ENCODE measurements at regions not wholly inside any gene's neighbourhood (a gene's known extent, or its start where the extent isn't known, plus 50 kb on each side); places are given as distances from the start of the nearest gene placed in this dataset.
"Not testable (repeated sequence)": the region's sequence is repeated elsewhere in the genome, so short reads cannot be mapped to it uniquely, and the experiment has no call there.

GRCh38 chr2:38145236-38145635 is 69.3 kb upstream of the CYP1B1 start:
- H3K4me3 ChIP-seq (ENCODE audit: low read depth, low read length), result no peak overlapping the region
- TF ChIP-seq CTCF (IDR thresholded peaks at IDR 0.05; ENCODE audit: low read depth, low read length), result no peak
- in situ Hi-C loops (cut with HindIII; ENCODE audit: low sequenced_read_pairs), result no loop called here
- no peak for DNase-seq (ENCODE audit: low read depth, low spot score)

GRCh38 chr2:38142627-38143026 is 66.7 kb upstream of the CYP1B1 start:
- TF ChIP-seq CTCF (IDR thresholded peaks at IDR 0.05; ENCODE audit: low read depth, low read length), result no peak
- H3K4me3 ChIP-seq (ENCODE audit: low read depth, low read length), result no peak overlapping the region
- in situ Hi-C loops (cut with HindIII; ENCODE audit: low sequenced_read_pairs), result no loop called here
- DNase-seq (ENCODE audit: low read depth, low spot score), result no peak

GRCh38 chr2:38141501-38141900 is 65.5 kb upstream of the CYP1B1 start:
- no peak for TF ChIP-seq CTCF (IDR thresholded peaks at IDR 0.05; ENCODE audit: low read depth, low read length)
- DNase-seq (ENCODE audit: low read depth, low spot score), result no peak
- in situ Hi-C loops (cut with HindIII; ENCODE audit: low sequenced_read_pairs), result no loop called here
- no peak overlapping the region for H3K4me3 ChIP-seq (ENCODE audit: low read depth, low read length)

GRCh38 chr2:38138996-38139395 is 63.0 kb upstream of the CYP1B1 start:
- in situ Hi-C loops (cut with HindIII; ENCODE audit: low sequenced_read_pairs), result no loop called here
- no peak for TF ChIP-seq CTCF (IDR thresholded peaks at IDR 0.05; ENCODE audit: low read depth, low read length)
- DNase-seq (ENCODE audit: low read depth, low spot score), result no peak
- H3K4me3 ChIP-seq (ENCODE audit: low read depth, low read length), result no peak overlapping the region

GRCh38 chr2:38138419-38138818 is 62.5 kb upstream of the CYP1B1 start:
- TF ChIP-seq CTCF (IDR thresholded peaks at IDR 0.05; ENCODE audit: low read depth, low read length), result no peak
- in situ Hi-C loops (cut with HindIII; ENCODE audit: low sequenced_read_pairs), result no loop called here
- no peak overlapping the region for H3K4me3 ChIP-seq (ENCODE audit: low read depth, low read length)
- no peak for DNase-seq (ENCODE audit: low read depth, low spot score)

GRCh38 chr2:38137958-38138357 is 62.0 kb upstream of the CYP1B1 start:
- in situ Hi-C loops (cut with HindIII; ENCODE audit: low sequenced_read_pairs); H3K4me3 ChIP-seq (ENCODE audit: low read depth, low read length); DNase-seq (ENCODE audit: low read depth, low spot score): not testable (repeated sequence)

- in situ Hi-C loops (cut with HindIII; ENCODE audit: low sequenced_read_pairs), result no loop called here
- no peak for TF ChIP-seq CTCF (IDR thresholded peaks at IDR 0.05; ENCODE audit: low read depth, low read length)
- DNase-seq (ENCODE audit: low read depth, low spot score), result no peak
- no peak overlapping the region for H3K4me3 ChIP-seq (ENCODE audit: low read depth, low read length)
Observed at GRCh38 chr2:38131676-38132075, 55.7 kb upstream of the CYP1B1 start.
